Chondrocyte (in vitro differentiated cells): ENCODE measurements at regions not wholly inside any gene's neighbourhood (a gene's known extent, or its start where the extent isn't known, plus 50 kb on each side); places are given as distances from the start of the nearest gene placed in this dataset.
"Not testable (repeated sequence)": the region's sequence is repeated elsewhere in the genome, so short reads cannot be mapped to it uniquely, and the experiment has no call there.

Experiments used
- DNase-seq: peaks from one replicate; pipeline ENCODE4 v3.0.0; 2021; ENCODE audit warnings: mixed read lengths, low spot score
- H3K27ac Mint-ChIP-seq: one replicate; pipeline ENCODE4 v1.8.0; 2021; ENCODE audit warnings: mild to moderate bottlenecking, moderate library complexity, mixed read lengths; ENCODE audit not compliant: unreplicated experiment
- H3K27me3 Mint-ChIP-seq: 2 replicates; pipeline ENCODE4 v1.8.0; 2021; ENCODE audit warnings: low read depth, mixed read lengths
- H3K36me3 Mint-ChIP-seq: 2 replicates; pipeline ENCODE4 v1.8.0; 2021; ENCODE audit warnings: low read depth, mixed read lengths
- H3K4me1 Mint-ChIP-seq: 2 replicates; pipeline ENCODE4 v1.8.0; 2021; ENCODE audit warnings: low read depth, mild to moderate bottlenecking, mixed read lengths
- H3K4me3 Mint-ChIP-seq: one replicate; pipeline ENCODE4 v1.8.0; 2021; ENCODE audit warnings: mild to moderate bottlenecking, moderate library complexity, mixed read lengths; ENCODE audit not compliant: unreplicated experiment
- H3K9me3 Mint-ChIP-seq: 2 replicates; pipeline ENCODE4 v1.8.0; 2021; ENCODE audit warnings: low read depth, mixed read lengths
- TF ChIP-seq, protein P1 (sequence below): fragments of 200-600 bp; sonication (generic); IDR thresholded peaks from 2 replicates; pipeline ENCODE4 v1.5.0; 2021; ENCODE audit warnings: antibody characterized with exemption, mild to moderate bottlenecking, moderate library complexity

DNA sequence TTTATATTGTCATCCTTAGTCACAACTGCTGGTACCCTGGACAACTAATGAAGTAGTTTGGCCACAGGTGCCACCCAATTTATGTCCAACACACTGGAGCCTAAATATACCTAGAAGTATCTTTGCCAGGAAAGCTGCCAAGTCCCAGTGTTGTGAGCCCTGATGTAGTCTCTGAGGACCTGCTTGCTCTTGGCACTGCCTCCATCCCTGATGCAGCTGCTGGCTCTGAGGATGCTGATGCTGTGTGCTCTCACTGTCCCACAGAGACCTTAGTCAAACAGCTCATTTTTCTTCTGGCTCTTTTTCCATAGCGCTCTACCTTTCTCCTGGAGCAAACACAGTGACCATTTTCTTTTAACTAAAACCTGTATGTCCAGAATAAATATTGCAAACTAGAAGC is 1535.4 kb upstream of the ADGRL3 start:
- no peak overlapping the region for H3K27ac Mint-ChIP-seq
- H3K4me1 Mint-ChIP-seq: no peaks in the 10 kb centered on the region
- H3K4me3 Mint-ChIP-seq: no peak overlapping the region
- no peaks in the 10 kb centered on the region for H3K36me3 Mint-ChIP-seq
- TF ChIP-seq, protein P1, sequence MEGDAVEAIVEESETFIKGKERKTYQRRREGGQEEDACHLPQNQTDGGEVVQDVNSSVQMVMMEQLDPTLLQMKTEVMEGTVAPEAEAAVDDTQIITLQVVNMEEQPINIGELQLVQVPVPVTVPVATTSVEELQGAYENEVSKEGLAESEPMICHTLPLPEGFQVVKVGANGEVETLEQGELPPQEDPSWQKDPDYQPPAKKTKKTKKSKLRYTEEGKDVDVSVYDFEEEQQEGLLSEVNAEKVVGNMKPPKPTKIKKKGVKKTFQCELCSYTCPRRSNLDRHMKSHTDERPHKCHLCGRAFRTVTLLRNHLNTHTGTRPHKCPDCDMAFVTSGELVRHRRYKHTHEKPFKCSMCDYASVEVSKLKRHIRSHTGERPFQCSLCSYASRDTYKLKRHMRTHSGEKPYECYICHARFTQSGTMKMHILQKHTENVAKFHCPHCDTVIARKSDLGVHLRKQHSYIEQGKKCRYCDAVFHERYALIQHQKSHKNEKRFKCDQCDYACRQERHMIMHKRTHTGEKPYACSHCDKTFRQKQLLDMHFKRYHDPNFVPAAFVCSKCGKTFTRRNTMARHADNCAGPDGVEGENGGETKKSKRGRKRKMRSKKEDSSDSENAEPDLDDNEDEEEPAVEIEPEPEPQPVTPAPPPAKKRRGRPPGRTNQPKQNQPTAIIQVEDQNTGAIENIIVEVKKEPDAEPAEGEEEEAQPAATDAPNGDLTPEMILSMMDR: no peak
- H3K27me3 Mint-ChIP-seq: peaks cover 9% of the 10 kb centered on the region
- peaks cover 5% of the 10 kb centered on the region for H3K9me3 Mint-ChIP-seq
- DNase-seq: no peak

DNA sequence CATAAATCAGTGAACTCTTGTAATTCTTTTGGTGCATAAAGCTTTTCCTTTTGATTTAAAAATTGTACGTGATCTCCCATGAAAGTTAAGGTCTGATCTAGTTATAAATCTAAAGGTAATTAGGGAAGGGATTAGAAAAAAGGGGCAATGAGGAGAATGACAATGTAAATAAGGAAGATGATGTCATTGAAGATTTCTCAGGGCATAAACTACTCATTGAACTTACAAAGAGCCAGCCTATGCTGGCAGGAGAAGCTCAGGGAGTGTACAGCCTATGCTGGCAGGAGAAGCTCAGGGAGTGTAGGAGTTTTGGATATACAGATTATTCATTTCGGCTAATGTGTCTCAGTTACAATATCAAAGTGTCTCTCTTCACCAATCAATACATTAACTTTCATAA is 1533.5 kb upstream of the ADGRL3 start:
- TF ChIP-seq, protein P1: no peak
- no peak overlapping the region for H3K27ac Mint-ChIP-seq

DNA sequence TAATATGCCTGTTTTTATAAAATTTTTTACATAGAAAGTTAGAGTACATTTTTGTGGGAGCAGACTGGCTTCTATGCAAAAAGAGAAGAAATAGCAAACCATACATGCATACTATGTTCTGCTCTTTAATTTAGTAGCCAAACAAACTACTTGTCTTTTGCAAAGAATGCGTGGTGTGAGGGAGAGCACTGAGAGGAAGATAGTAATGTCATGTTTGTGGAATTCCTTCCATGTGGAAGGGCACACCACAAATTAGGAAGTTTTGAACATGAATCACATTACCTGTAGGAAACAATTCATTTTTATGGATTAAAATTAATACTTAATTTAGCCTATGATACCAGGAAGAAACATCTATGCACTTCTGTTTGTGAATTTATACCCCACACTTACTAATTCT is 1529.1 kb upstream of the ADGRL3 start:
- H3K4me3 Mint-ChIP-seq: no peak overlapping the region
- H3K9me3 Mint-ChIP-seq: no peaks in the 10 kb centered on the region
- H3K27me3 Mint-ChIP-seq: peaks cover 15% of the 10 kb centered on the region
- H3K36me3 Mint-ChIP-seq: no peaks in the 10 kb centered on the region
- no peaks in the 10 kb centered on the region for H3K4me1 Mint-ChIP-seq
- no peak for DNase-seq
- no peak overlapping the region for H3K27ac Mint-ChIP-seq
- TF ChIP-seq, protein P1: no peak

More for the DNA sequence above, 1533.5 kb upstream of the ADGRL3 start:
- Mint-ChIP-seq H3K27me3 (peaks cover 13% of the 10 kb centered on the region), H3K9me3 (no peaks in the 10 kb centered on the region), H3K4me3 (no peak overlapping the region), H3K36me3 (no peaks in the 10 kb centered on the region), H3K4me1 (no peaks in the 10 kb centered on the region)
- no peak for DNase-seq

DNA sequence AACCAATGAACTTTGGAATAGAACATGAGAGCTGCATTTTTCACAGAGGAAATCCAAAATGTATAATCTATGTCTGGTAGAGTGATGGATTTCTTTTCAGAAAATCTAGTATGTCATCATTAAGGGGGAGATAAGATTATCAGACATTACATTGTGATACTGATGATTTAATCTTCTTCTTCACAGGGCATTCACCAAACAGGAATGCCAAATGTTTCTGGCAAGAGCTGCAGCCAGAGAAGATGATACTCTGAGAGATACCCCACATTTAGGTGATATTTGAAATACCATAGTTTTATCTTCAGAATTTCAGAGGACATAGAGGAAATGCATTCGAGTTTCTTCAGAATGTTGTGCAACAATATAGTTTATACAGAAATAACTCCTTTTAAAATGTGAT is 1523.7 kb upstream of the ADGRL3 start:
- no peaks in the 10 kb centered on the region for H3K9me3 Mint-ChIP-seq
- H3K4me3 Mint-ChIP-seq: no peak overlapping the region
- no peak overlapping the region for H3K27ac Mint-ChIP-seq
- no peaks in the 10 kb centered on the region for H3K36me3 Mint-ChIP-seq
- TF ChIP-seq, protein P1: no peak
- DNase-seq: no peak
- H3K27me3 Mint-ChIP-seq: peaks cover 2% of the 10 kb centered on the region
- H3K4me1 Mint-ChIP-seq: no peaks in the 10 kb centered on the region

DNA sequence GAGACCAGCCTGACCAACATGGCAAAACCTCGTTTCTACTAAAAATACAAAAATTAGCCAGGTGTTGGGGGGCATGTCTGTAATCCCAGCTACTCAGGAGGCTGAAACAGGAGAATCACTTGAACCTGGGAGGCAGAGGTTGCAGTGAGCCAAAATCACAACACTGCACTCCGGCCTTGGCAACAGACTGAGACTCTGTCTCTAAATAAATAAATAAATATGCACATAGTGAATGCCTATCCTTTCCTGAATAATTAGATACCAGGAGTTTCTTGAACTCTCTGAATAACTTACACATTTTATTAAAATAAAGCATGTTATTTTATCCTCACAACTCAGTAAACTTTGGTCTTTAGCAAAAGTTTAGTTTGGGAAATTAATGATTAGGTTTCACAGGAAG is 1523.1 kb upstream of the ADGRL3 start:
- H3K4me3 Mint-ChIP-seq, H3K4me1 Mint-ChIP-seq, H3K27me3 Mint-ChIP-seq, H3K27ac Mint-ChIP-seq, DNase-seq, H3K9me3 Mint-ChIP-seq, H3K36me3 Mint-ChIP-seq: not testable (repeated sequence)

DNA sequence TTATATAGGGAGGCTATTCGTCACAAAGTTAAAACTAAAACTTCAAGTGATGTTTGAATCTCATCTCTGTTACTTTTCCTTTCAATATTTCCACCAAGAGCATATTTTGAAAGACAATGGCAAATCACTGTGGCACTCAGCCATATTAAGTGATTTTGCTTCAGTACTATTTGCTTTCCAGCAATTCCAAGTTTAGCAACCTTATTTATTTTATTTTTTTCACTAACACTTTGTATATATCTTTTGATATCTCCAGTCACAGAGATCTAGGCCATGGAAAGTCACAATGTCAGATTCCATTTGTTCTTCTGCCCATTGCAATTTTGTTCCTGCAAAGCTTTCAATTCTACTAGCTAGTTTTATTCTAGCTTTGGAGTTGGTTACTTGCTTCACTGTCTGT is 1514.5 kb upstream of the ADGRL3 start:
- H3K27me3 Mint-ChIP-seq: no peaks in the 10 kb centered on the region
- no peak for DNase-seq
- H3K9me3 Mint-ChIP-seq: no peaks in the 10 kb centered on the region
- TF ChIP-seq, protein P1: no peak
- H3K4me3 Mint-ChIP-seq: no peak overlapping the region
- H3K4me1 Mint-ChIP-seq: no peaks in the 10 kb centered on the region
- no peak overlapping the region for H3K27ac Mint-ChIP-seq
- H3K36me3 Mint-ChIP-seq: no peaks in the 10 kb centered on the region
